ENCODE measurements at regions not wholly inside any gene's neighbourhood (a gene's known extent, or its start where the extent isn't known, plus 50 kb on each side); places are given as distances from the start of the nearest gene placed in this dataset.

DNA sequence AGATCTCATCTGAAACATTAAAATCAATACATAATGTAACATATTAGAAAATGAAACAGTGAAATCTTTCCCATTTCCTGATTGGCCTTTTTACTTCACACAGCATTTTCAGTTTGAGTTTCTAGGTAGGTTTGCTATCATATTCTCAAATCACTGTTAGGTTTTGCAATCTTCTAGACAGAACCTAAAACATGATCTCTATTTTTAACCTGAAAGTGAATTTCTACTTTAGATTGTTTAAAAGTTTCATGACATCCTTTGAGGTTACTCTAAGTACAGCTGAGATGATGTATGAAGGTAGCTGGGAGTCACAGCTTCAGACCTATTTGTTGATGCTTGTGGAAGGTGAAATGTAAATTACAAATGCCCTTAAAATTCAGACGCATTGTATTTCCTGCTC lies 118.4 kb upstream of the GPR149 start:
- no peak for TF ChIP-seq CTCF (conservative IDR thresholded peaks at IDR 0.05; ENCODE audit: low read length)
- no peak for TF ChIP-seq EZH2phosphoT487 (IDR thresholded peaks at IDR 0.05; ENCODE audit: borderline replicate concordance)
